ENCODE measurements at regions not wholly inside any gene's neighbourhood (a gene's known extent, or its start where the extent isn't known, plus 50 kb on each side); places are given as distances from the start of the nearest gene placed in this dataset.
A peak's percentile ranks its signal among the peaks of the same experiment; 100 is the strongest.
"Not testable (repeated sequence)": the region's sequence is repeated elsewhere in the genome, so short reads cannot be mapped to it uniquely, and the experiment has no call there.

GRCh38 chr7:16130111-16131110, 290.9 kb downstream of the CRPPA start:
- peak; percentile 87 for DNase-seq

- DNase-seq = peak; percentile 91
Observed at GRCh38 chr7:16129431-16130110, 291.8 kb downstream of the CRPPA start.

GRCh38 chr7:16123117-16123770, 298.1 kb downstream of the CRPPA start:
- peak; percentile 14 for DNase-seq

GRCh38 chr7:16121876-16122390, 299.4 kb downstream of the CRPPA start:
- DNase-seq = no peak

GRCh38 chr7:16115374-16115773, 306.0 kb downstream of the CRPPA start:
- no peak for DNase-seq

- DNase-seq = peak; percentile 50
Observed at GRCh38 chr7:16114633-16115032, 306.7 kb downstream of the CRPPA start.

GRCh38 chr7:16114071-16114470, 307.3 kb downstream of the CRPPA start:
- no peak for DNase-seq

GRCh38 chr7:16113058-16113457, 308.3 kb downstream of the CRPPA start:
- no peak for DNase-seq

GRCh38 chr7:16106869-16107268, 314.5 kb downstream of the CRPPA start:
- no peak for DNase-seq

GRCh38 chr7:16106300-16106699, 315.0 kb downstream of the CRPPA start:
- no peak for DNase-seq

GRCh38 chr7:16099302-16099849, 322.0 kb downstream of the CRPPA start:
- no peak for DNase-seq

GRCh38 chr7:16098585-16099179, 322.7 kb downstream of the CRPPA start:
- DNase-seq = no peak

- DNase-seq = no peak
Observed at GRCh38 chr7:16098058-16098457, 323.3 kb downstream of the CRPPA start.

GRCh38 chr7:16095171-16095950, 326.0 kb downstream of the CRPPA start:
- DNase-seq = no peak

- DNase-seq = no peak
Observed at GRCh38 chr7:16094651-16095050, 326.7 kb downstream of the CRPPA start.

GRCh38 chr7:16092711-16093110, 328.6 kb downstream of the CRPPA start:
- no peak for DNase-seq

GRCh38 chr7:16091701-16092310, 329.5 kb downstream of the CRPPA start:
- peak; percentile 11 for DNase-seq

GRCh38 chr7:16089801-16090200, 331.5 kb downstream of the CRPPA start:
- DNase-seq = no peak

- DNase-seq = no peak
Observed at GRCh38 chr7:16089191-16089590, 332.1 kb downstream of the CRPPA start.

GRCh38 chr7:16086743-16087142, 334.6 kb downstream of the CRPPA start:
- DNase-seq = no peak

- not testable (repeated sequence) for DNase-seq
Observed at GRCh38 chr7:16085780-16086179, 335.6 kb downstream of the CRPPA start.

Measured in fibroblast of upper back skin (primary cell).